Keratinocyte (primary cell): ENCODE measurements at regions not wholly inside any gene's neighbourhood (a gene's known extent, or its start where the extent isn't known, plus 50 kb on each side); places are given as distances from the start of the nearest gene placed in this dataset.

Source experiments
- DNase-seq: peaks from one replicate; pipeline ENCODE4 v3.0.0-alpha.2; 2011; ENCODE audit warnings: low read depth, missing footprints, low spot score
- FAIRE-seq: peaks from 2 replicates; lab custom pipeline; 2011; peaks lifted over from hg19 to GRCh38; lab: Jason Lieb, UNC
- H2AFZ ChIP-seq: 2 replicates; pipeline ENCODE4 v1.6.0; 2012; ENCODE audit warnings: low read length, control low read depth, inconsistent platforms; ENCODE audit not compliant: control insufficient read depth
- H3K27ac ChIP-seq: 2 replicates; pipeline ENCODE4 v1.5.1; 2011; ENCODE audit warnings: low read length; ENCODE audit not compliant: control insufficient read depth, insufficient read depth
- H3K27me3 ChIP-seq: 3 replicates; pipeline ENCODE4 v1.6.0; 2011; ENCODE audit warnings: low read length; ENCODE audit not compliant: control insufficient read depth, insufficient read depth; ENCODE audit errors: extremely low read depth
- H3K36me3 ChIP-seq, 2 experiments: 2 replicates in 1 of 2; 3 replicates in 1 of 2; pipeline ENCODE4 v1.5.1; 2011; ENCODE audit warnings: low read length in 2 of 2, mild to moderate bottlenecking in 1 of 2; ENCODE audit not compliant: control insufficient read depth in 2 of 2, insufficient read depth in 2 of 2; ENCODE audit errors: extremely low read depth in 1 of 2
- H3K4me1 ChIP-seq: 3 replicates; pipeline ENCODE4 v1.5.1; 2011; ENCODE audit warnings: low read length; ENCODE audit not compliant: control insufficient read depth, insufficient read depth; ENCODE audit errors: extremely low read depth
- H3K4me2 ChIP-seq: 3 replicates; pipeline ENCODE4 v1.6.0; 2011; ENCODE audit warnings: low read depth, low read length; ENCODE audit not compliant: control insufficient read depth, insufficient read depth; ENCODE audit errors: extremely low read depth
- H3K4me3 ChIP-seq, 3 experiments: fragments of 200-600 bp in 1 of 3; sonication (generic) in 1 of 3; 2 replicates in 2 of 3; 3 replicates in 1 of 3; pipeline ENCODE4 v1.5.1; 2011 to 2016; ENCODE audit warnings: low read length in 3 of 3, mild to moderate bottlenecking in 3 of 3, control low read depth in 2 of 3, inconsistent platforms in 1 of 3, low read depth in 1 of 3, mixed read lengths in 1 of 3, mixed run types in 1 of 3, moderate library complexity in 1 of 3; ENCODE audit not compliant: control insufficient read depth in 2 of 3, insufficient read depth in 2 of 3; ENCODE audit errors: extremely low read depth in 1 of 3
- H3K79me2 ChIP-seq: 2 replicates; pipeline ENCODE4 v1.6.0; 2012; ENCODE audit warnings: low read length; ENCODE audit not compliant: control insufficient read depth, insufficient read depth
- H3K9ac ChIP-seq: 3 replicates; pipeline ENCODE4 v1.6.0; 2011; ENCODE audit warnings: low read length; ENCODE audit not compliant: control insufficient read depth, insufficient read depth; ENCODE audit errors: extremely low read depth
- H3K9me1 ChIP-seq: 3 replicates; pipeline ENCODE4 v1.6.0; 2011; ENCODE audit warnings: low read length; ENCODE audit not compliant: control insufficient read depth, insufficient read depth; ENCODE audit errors: extremely low read depth
- H3K9me3 ChIP-seq: 2 replicates; pipeline ENCODE4 v1.5.1; 2012; ENCODE audit warnings: low read depth, low read length; ENCODE audit not compliant: control insufficient read depth
- H4K20me1 ChIP-seq: 3 replicates; pipeline ENCODE4 v1.6.0; 2011; ENCODE audit warnings: low read length; ENCODE audit not compliant: control insufficient read depth, insufficient read depth; ENCODE audit errors: extremely low read depth
- EZH2 ChIP-seq: IDR thresholded peaks from one replicate; pipeline ENCODE4 v1.6.1; 2012; ENCODE audit warnings: inconsistent platforms, mild to moderate bottlenecking, low read length, moderate library complexity
- dilution Hi-C: fragments of 300-500 bp; cut with MboI; formaldehyde crosslinking; loops from one replicate; pipeline ENCODE4 v1.7.0; 2020; ENCODE audit warnings: low sequenced_read_pairs; ENCODE audit not compliant: extremely low pct_ligation_motif_present
- TF ChIP-seq, protein P1 (sequence below), 3 experiments: IDR thresholded peaks in 1 of 3; conservative IDR thresholded peaks in 1 of 3; optimal IDR thresholded peaks in 1 of 3; 2 replicates in 2 of 3; 3 replicates in 1 of 3; pipeline versions ENCODE3 to v1.5.1; 2011; ENCODE audit warnings: low read length in 3 of 3, mild to moderate bottlenecking in 3 of 3, moderate library complexity in 2 of 3, control low read depth in 1 of 3, inconsistent platforms in 1 of 3; ENCODE audit not compliant: insufficient read depth in 2 of 3; ENCODE audit errors: extremely low read depth in 1 of 3

GRCh38 chr5:29882036-29882435, 1311.5 kb upstream of the CDH6 start:
- DNase-seq (no peak), FAIRE-seq (no peak)
- Histone ChIP-seq H2AFZ (no peak overlapping the region), H3K9me3 (peaks cover 4% of the 10 kb centered on the region), H4K20me1 (no peaks in the 10 kb centered on the region), H3K4me1 (no peaks in the 10 kb centered on the region), H3K9ac (no peak overlapping the region), H3K4me2 (no peak overlapping the region), H3K27ac (no peak overlapping the region), H3K79me2 (no peaks in the 10 kb centered on the region), H3K27me3 (no peaks in the 10 kb centered on the region), H3K36me3 (no peaks in the 10 kb centered on the region), H3K9me1 (no peaks in the 10 kb centered on the region), H3K4me3 (no peak overlapping the region)
- dilution Hi-C loops: no loop called here
- no peak for TF ChIP-seq EZH2
- TF ChIP-seq, protein P1, sequence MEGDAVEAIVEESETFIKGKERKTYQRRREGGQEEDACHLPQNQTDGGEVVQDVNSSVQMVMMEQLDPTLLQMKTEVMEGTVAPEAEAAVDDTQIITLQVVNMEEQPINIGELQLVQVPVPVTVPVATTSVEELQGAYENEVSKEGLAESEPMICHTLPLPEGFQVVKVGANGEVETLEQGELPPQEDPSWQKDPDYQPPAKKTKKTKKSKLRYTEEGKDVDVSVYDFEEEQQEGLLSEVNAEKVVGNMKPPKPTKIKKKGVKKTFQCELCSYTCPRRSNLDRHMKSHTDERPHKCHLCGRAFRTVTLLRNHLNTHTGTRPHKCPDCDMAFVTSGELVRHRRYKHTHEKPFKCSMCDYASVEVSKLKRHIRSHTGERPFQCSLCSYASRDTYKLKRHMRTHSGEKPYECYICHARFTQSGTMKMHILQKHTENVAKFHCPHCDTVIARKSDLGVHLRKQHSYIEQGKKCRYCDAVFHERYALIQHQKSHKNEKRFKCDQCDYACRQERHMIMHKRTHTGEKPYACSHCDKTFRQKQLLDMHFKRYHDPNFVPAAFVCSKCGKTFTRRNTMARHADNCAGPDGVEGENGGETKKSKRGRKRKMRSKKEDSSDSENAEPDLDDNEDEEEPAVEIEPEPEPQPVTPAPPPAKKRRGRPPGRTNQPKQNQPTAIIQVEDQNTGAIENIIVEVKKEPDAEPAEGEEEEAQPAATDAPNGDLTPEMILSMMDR (optimal IDR thresholded peaks at IDR 0.05 in 1 of 3, IDR thresholded peaks at IDR 0.05 in 1 of 3, conservative IDR thresholded peaks at IDR 0.05 in 1 of 3; ENCODE audit: extremely low read depth in 1 of 3, insufficient read depth in 2 of 3, low read length in 3 of 3): no peak

- Histone ChIP-seq H3K9me1 (no peaks in the 10 kb centered on the region), H3K36me3 (no peaks in the 10 kb centered on the region), H3K79me2 (no peaks in the 10 kb centered on the region), H2AFZ (no peak overlapping the region), H3K27ac (no peak overlapping the region), H3K27me3 (no peaks in the 10 kb centered on the region), H3K9me3 (peaks cover 4% of the 10 kb centered on the region), H4K20me1 (no peaks in the 10 kb centered on the region), H3K4me2 (no peak overlapping the region), H3K4me3 (no peak overlapping the region), H3K4me1 (no peaks in the 10 kb centered on the region), H3K9ac (no peak overlapping the region)
- DNase-seq: no peak
- no peak for FAIRE-seq
- no peak for TF ChIP-seq EZH2
- TF ChIP-seq, protein P1 (optimal IDR thresholded peaks at IDR 0.05 in 1 of 3, IDR thresholded peaks at IDR 0.05 in 1 of 3, conservative IDR thresholded peaks at IDR 0.05 in 1 of 3; ENCODE audit: extremely low read depth in 1 of 3, insufficient read depth in 2 of 3, low read length in 3 of 3): no peak
- dilution Hi-C loops: no loop called here
These were observed 1314.1 kb upstream of the CDH6 start for GRCh38 chr5:29879401-29879800.
